GM23338 (cell line): ENCODE measurements at regions not wholly inside any gene's neighbourhood (a gene's known extent, or its start where the extent isn't known, plus 50 kb on each side); places are given as distances from the start of the nearest gene placed in this dataset.

Experiments used
- ATAC-seq: fragments of 200-7000 bp; cut with Tn5 transposase; 3 replicates; pipeline ENCODE4 v1.9.1; 2020
- DNase-seq: peaks from one replicate; pipeline ENCODE4 v3.0.0-alpha.2; 2015; ENCODE audit warnings: low spot score
- H2AFZ ChIP-seq: fragments of 200-600 bp; sonication (generic); 2 replicates; pipeline ENCODE4 v1.8.0; 2016; ENCODE audit warnings: antibody characterized with exemption, mild to moderate bottlenecking, moderate library complexity
- H3F3A ChIP-seq: fragments of 200-600 bp; sonication (generic); replicated peaks from 2 replicates; pipeline ENCODE4 v1.8.0; 2017; ENCODE audit warnings: antibody characterized with exemption, mixed run types, low read depth
- H3K27ac ChIP-seq: fragments of 200-600 bp; sonication (generic); 2 replicates; pipeline ENCODE4 v1.6.1; 2016; ENCODE audit warnings: low read depth
- H3K27me3 ChIP-seq: fragments of 200-600 bp; sonication (generic); 2 replicates; pipeline ENCODE4 v1.8.0; 2016; ENCODE audit warnings: mild to moderate bottlenecking, mixed run types, moderate library complexity; ENCODE audit not compliant: insufficient read depth
- H3K36me3 ChIP-seq: fragments of 200-600 bp; sonication (generic); 2 replicates; pipeline ENCODE4 v1.8.0; 2016; ENCODE audit warnings: mild to moderate bottlenecking; ENCODE audit not compliant: insufficient read depth
- H3K4me1 ChIP-seq: fragments of 200-600 bp; sonication (generic); 2 replicates; pipeline ENCODE4 v1.8.0; 2016; ENCODE audit warnings: mild to moderate bottlenecking, moderate library complexity; ENCODE audit not compliant: insufficient read depth
- H3K4me2 ChIP-seq: fragments of 200-600 bp; sonication (generic); 2 replicates; pipeline ENCODE4 v1.7.1; 2017; ENCODE audit warnings: mixed run types
- H3K4me3 ChIP-seq: fragments of 200-600 bp; sonication (generic); 2 replicates; pipeline ENCODE4 v1.6.1; 2016; ENCODE audit warnings: mixed run types
- H3K79me2 ChIP-seq: fragments of 200-600 bp; sonication (generic); replicated peaks from 2 replicates; pipeline ENCODE4 v1.8.0; 2017; ENCODE audit warnings: mild to moderate bottlenecking; ENCODE audit not compliant: insufficient read depth
- H3K9me2 ChIP-seq: fragments of 200-600 bp; sonication (generic); 2 replicates; pipeline ENCODE4 v1.8.0; 2017; ENCODE audit not compliant: insufficient read depth
- H4K20me1 ChIP-seq: fragments of 200-600 bp; sonication (generic); replicated peaks from 2 replicates; pipeline ENCODE4 v1.8.0; 2017; ENCODE audit warnings: mild to moderate bottlenecking; ENCODE audit not compliant: insufficient read depth
- H3K27ac Mint-ChIP-seq: 2 replicates; pipeline ENCODE4 v1.8.0; 2020; ENCODE audit warnings: inconsistent platforms, mild to moderate bottlenecking, moderate library complexity, mixed read lengths
- H3K27me3 Mint-ChIP-seq: 3 replicates; pipeline ENCODE4 v1.8.0; 2022; ENCODE audit warnings: low read depth, mild to moderate bottlenecking, moderate library complexity, mixed read lengths, inconsistent platforms; ENCODE audit not compliant: insufficient read depth, poor library complexity
- H3K36me3 Mint-ChIP-seq: 3 replicates; pipeline ENCODE4 v1.8.0; 2021; ENCODE audit warnings: low read depth, mild to moderate bottlenecking, inconsistent platforms, moderate library complexity, mixed read lengths
- H3K4me1 Mint-ChIP-seq: 3 replicates; pipeline ENCODE4 v1.8.0; 2020; ENCODE audit warnings: mild to moderate bottlenecking, inconsistent platforms, mixed read lengths
- H3K4me3 Mint-ChIP-seq: 3 replicates; pipeline ENCODE4 v1.8.0; 2021; ENCODE audit warnings: moderate library complexity, mild to moderate bottlenecking, inconsistent platforms, mixed read lengths
- H3K9me3 Mint-ChIP-seq: 3 replicates; pipeline ENCODE4 v1.8.0; 2020; ENCODE audit warnings: moderate library complexity, mild to moderate bottlenecking, inconsistent platforms, mixed read lengths
- CREB1 ChIP-seq: fragments of 250-450 bp; sonication (Bioruptor Pico); IDR thresholded peaks from 2 replicates; pipeline ENCODE4 v1.5.0; 2020; ENCODE audit warnings: low read depth, mild to moderate bottlenecking, moderate library complexity
- ETS1 ChIP-seq: IDR thresholded peaks from 2 replicates; pipeline ENCODE4 v1.6.1; 2016; ENCODE audit warnings: antibody characterized with exemption
- EZH2 ChIP-seq: fragments of 200-600 bp; sonication (generic); IDR thresholded peaks from one replicate; pipeline ENCODE4 v1.8.0; 2017; ENCODE audit warnings: antibody characterized with exemption, mild to moderate bottlenecking, low read depth; ENCODE audit not compliant: unreplicated experiment
- EZH2phosphoT487 ChIP-seq: fragments of 200-600 bp; sonication (generic); IDR thresholded peaks from one replicate; pipeline ENCODE4 v1.8.1; 2018; ENCODE audit warnings: antibody characterized with exemption; ENCODE audit not compliant: unreplicated experiment
- JUNB ChIP-seq: IDR thresholded peaks from one replicate; pipeline ENCODE4 v1.6.1; 2016; ENCODE audit warnings: antibody characterized with exemption; ENCODE audit not compliant: unreplicated experiment
- NANOG ChIP-seq: IDR thresholded peaks from 2 replicates; pipeline ENCODE4 v1.6.1; 2016; ENCODE audit warnings: antibody characterized with exemption, borderline replicate concordance
- POLR2AphosphoS5 ChIP-seq: IDR thresholded peaks from 2 replicates; pipeline ENCODE4 v1.6.1; 2016; ENCODE audit warnings: antibody characterized with exemption, low read depth
- REST ChIP-seq: IDR thresholded peaks from one replicate; pipeline ENCODE4 v1.6.1; 2018; ENCODE audit warnings: antibody characterized with exemption; ENCODE audit not compliant: unreplicated experiment
- STAT1 ChIP-seq: IDR thresholded peaks from one replicate; pipeline ENCODE4 v1.6.1; 2016; ENCODE audit warnings: antibody characterized with exemption; ENCODE audit not compliant: unreplicated experiment

- peaks cover 6% of the 10 kb centered on the region; the same call in 2 of the 3 replicates for H3K4me1 Mint-ChIP-seq
- H3K9me2 ChIP-seq = peaks cover 4% of the 10 kb centered on the region; the same call in 1 of the 2 replicates
- H3K27ac Mint-ChIP-seq = no peak overlapping the region
- no peak for TF ChIP-seq EZH2phosphoT487
- no peak for TF ChIP-seq ETS1
- no peak for TF ChIP-seq NANOG
- no peak for TF ChIP-seq CREB1 (CRISPR knock-in tag)
- TF ChIP-seq REST = no peak
- no peaks in the 10 kb centered on the region for H4K20me1 ChIP-seq
- H3K4me2 ChIP-seq = no peak overlapping the region
- ATAC-seq = no peak
- H3K36me3 Mint-ChIP-seq = no peaks in the 10 kb centered on the region
- no peaks in the 10 kb centered on the region for H3K4me1 ChIP-seq
- no peak overlapping the region for H2AFZ ChIP-seq
- H3K27me3 ChIP-seq = no peaks in the 10 kb centered on the region
- H3K4me3 Mint-ChIP-seq = no peak overlapping the region
- H3F3A ChIP-seq = no peaks in the 10 kb centered on the region
- no peaks in the 10 kb centered on the region for H3K36me3 ChIP-seq
- no peak overlapping the region for H3K4me3 ChIP-seq
- no peak overlapping the region for H3K27ac ChIP-seq
- H3K9me3 Mint-ChIP-seq = no peaks in the 10 kb centered on the region; the same call in 2 of the 3 replicates
- no peak for DNase-seq
- H3K79me2 ChIP-seq = no peaks in the 10 kb centered on the region
- no peaks in the 10 kb centered on the region for H3K27me3 Mint-ChIP-seq
Observed at GRCh38 chr14:51188566-51189185, 51.4 kb upstream of the TMX1 start.

GRCh38 chr14:51189600-51190376 is 50.3 kb upstream of the TMX1 start:
- no peak overlapping the region for H3K4me2 ChIP-seq
- no peaks in the 10 kb centered on the region for H3K4me1 ChIP-seq
- Mint-ChIP-seq H3K27ac (no peak overlapping the region), H3K4me1 (peaks cover 5% of the 10 kb centered on the region; the same call in 2 of the 3 replicates), H3K36me3 (no peaks in the 10 kb centered on the region), H3K9me3 (no peaks in the 10 kb centered on the region; the same call in 2 of the 3 replicates), H3K4me3 (no peak overlapping the region), H3K27me3 (no peaks in the 10 kb centered on the region)
- no peaks in the 10 kb centered on the region for H3K79me2 ChIP-seq
- H3K9me2 ChIP-seq = peaks cover 4% of the 10 kb centered on the region; the same call in 1 of the 2 replicates
- ATAC-seq (no peak), DNase-seq (no peak)
- TF ChIP-seq EZH2 (no peak), STAT1 (no peak), JUNB (no peak), POLR2AphosphoS5 (no peak)
- H3K36me3 ChIP-seq = no peaks in the 10 kb centered on the region
- H2AFZ ChIP-seq = no peak overlapping the region
- no peaks in the 10 kb centered on the region for H4K20me1 ChIP-seq
- H3K27ac ChIP-seq = no peak overlapping the region
- H3K27me3 ChIP-seq = no peaks in the 10 kb centered on the region
- H3K4me3 ChIP-seq = no peak overlapping the region
- H3F3A ChIP-seq = no peaks in the 10 kb centered on the region
